ENCODE measurements at regions not wholly inside any gene's neighbourhood (a gene's known extent, or its start where the extent isn't known, plus 50 kb on each side); places are given as distances from the start of the nearest gene placed in this dataset.

- TF ChIP-seq CTCF (IDR thresholded peaks at IDR 0.05; ENCODE audit: low read depth, low read length, poor library complexity, severe bottlenecking) = no peak
- TF ChIP-seq EZH2phosphoT487 (IDR thresholded peaks at IDR 0.05; ENCODE audit: borderline replicate concordance, low read length) = no peak
Observed at GRCh38 chr13:105368781-105369180, 1166.7 kb downstream of the EFNB2 start.
